Stimulated activated naive CD8-positive, alpha-beta T cell treated with anti-CD3 and anti-CD28 coated beads, Interleukin-15, Interleukin-2, amounts not matched to agents 100 ng/mL and 50 ng/mL, for 24 hours (primary cell): ENCODE measurements at regions not wholly inside any gene's neighbourhood (a gene's known extent, or its start where the extent isn't known, plus 50 kb on each side); places are given as distances from the start of the nearest gene placed in this dataset.

ENCODE experiments used
- H3K27ac Mint-ChIP-seq: one replicate; pipeline ENCODE4 v1.8.0; 2021; ENCODE audit warnings: mild to moderate bottlenecking, mixed read lengths
- H3K27me3 Mint-ChIP-seq: one replicate; pipeline ENCODE4 v1.8.0; 2021; ENCODE audit warnings: mixed read lengths
- H3K36me3 Mint-ChIP-seq: one replicate; pipeline ENCODE4 v1.8.0; 2021; ENCODE audit warnings: low read depth, mixed read lengths
- H3K4me1 Mint-ChIP-seq: one replicate; pipeline ENCODE4 v1.8.0; 2021; ENCODE audit warnings: low read depth, mixed read lengths
- H3K4me3 Mint-ChIP-seq: one replicate; pipeline ENCODE4 v1.8.0; 2021; ENCODE audit warnings: mild to moderate bottlenecking, mixed read lengths
- H3K9me3 Mint-ChIP-seq: one replicate; pipeline ENCODE4 v1.8.0; 2021; ENCODE audit warnings: mixed read lengths

DNA sequence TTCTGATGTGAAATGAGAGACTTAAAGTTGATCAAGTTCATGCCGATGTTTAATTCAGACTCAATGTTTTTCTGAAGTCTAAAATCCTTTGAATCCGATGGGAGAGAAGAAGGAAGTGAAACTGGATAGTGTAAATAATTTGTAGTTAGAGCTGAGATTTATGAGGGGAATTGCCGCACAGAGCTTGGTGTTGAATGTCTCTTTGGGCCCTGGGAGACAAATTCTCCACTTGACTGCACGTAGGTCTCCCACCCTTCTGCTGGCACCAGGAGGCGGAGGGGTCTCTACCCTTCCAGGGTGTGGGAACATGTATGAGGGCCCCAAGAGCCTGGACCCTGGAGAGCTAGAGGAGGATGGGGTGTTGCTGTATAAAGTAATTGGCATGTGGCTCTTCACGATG is 140.8 kb upstream of the SERP2 start:
- Mint-ChIP-seq H3K36me3 (no peaks in the 10 kb centered on the region), H3K9me3 (no peaks in the 10 kb centered on the region), H3K27ac (no peak overlapping the region), H3K27me3 (peaks cover 10% of the 10 kb centered on the region), H3K4me3 (no peak overlapping the region), H3K4me1 (peaks cover 11% of the 10 kb centered on the region)

DNA sequence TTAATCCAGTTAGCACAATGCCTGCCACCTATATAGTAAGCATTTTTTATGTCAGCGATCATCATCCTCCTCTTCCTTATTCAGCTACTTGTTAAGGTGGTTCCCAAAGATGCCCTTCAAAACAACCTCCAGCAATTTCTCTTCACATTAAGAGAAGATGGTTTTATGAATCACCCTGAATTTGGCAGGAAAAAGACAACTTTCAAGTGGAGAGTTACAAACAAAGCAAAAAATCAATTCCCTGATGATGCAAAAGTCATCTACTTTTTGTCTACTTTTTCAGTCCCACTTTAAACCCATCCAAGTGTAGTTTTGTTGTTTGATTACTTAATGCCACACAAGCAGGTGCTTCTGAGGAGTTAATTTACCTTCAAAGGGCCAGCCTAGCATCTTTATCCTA is 139.1 kb upstream of the SERP2 start:
- peaks cover 10% of the 10 kb centered on the region for H3K27me3 Mint-ChIP-seq
- no peak overlapping the region for H3K4me3 Mint-ChIP-seq
- no peaks in the 10 kb centered on the region for H3K9me3 Mint-ChIP-seq
- H3K27ac Mint-ChIP-seq = no peak overlapping the region
- H3K4me1 Mint-ChIP-seq = peaks cover 13% of the 10 kb centered on the region
- H3K36me3 Mint-ChIP-seq = no peaks in the 10 kb centered on the region

DNA sequence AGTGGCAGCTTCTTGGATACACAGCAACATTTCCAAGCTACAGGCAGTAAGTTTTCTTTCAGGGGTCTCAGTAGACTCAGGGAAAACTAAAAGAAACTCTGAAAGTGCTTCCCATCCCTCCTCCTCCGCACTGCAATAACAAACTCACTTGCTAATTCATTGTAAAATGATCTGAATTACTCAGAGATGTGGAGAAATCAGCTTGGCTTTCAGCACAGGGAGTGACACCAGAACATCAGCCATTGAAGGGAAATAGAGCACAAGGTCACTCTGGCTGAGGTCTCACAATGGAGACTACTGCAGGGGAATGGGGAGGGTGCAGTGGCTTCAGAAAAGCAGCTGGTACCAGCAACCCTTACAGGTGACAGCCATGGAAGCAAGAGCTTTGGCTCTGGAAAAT is 137.3 kb upstream of the SERP2 start:
- H3K36me3 Mint-ChIP-seq = no peaks in the 10 kb centered on the region
- H3K9me3 Mint-ChIP-seq = no peaks in the 10 kb centered on the region
- no peak overlapping the region for H3K4me3 Mint-ChIP-seq
- H3K4me1 Mint-ChIP-seq = peaks cover 13% of the 10 kb centered on the region
- H3K27me3 Mint-ChIP-seq = peaks cover 9% of the 10 kb centered on the region
- no peak overlapping the region for H3K27ac Mint-ChIP-seq

DNA sequence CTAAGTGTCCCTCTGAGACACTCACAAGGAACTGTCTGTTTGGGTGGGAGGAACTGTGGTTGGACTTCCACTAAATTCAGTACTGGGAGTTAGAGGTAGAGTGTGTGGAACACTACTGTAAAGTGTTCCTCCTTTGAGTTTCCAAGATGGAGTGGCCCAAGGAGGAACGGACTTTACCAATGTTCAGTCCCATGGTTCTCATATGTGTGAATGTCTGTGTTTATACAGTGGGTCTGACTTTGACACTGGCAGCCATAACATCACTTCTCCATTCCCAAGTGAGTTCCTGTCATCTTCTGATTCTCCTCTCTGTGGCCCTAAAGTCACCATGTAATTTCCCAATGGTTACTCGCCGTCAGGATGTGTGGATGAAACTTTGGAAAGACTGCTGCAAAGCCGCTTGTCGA is 136.8 kb upstream of the SERP2 start:
- H3K27ac Mint-ChIP-seq = no peak overlapping the region
- H3K4me1 Mint-ChIP-seq = peaks cover 10% of the 10 kb centered on the region
- no peaks in the 10 kb centered on the region for H3K36me3 Mint-ChIP-seq
- peaks cover 9% of the 10 kb centered on the region for H3K27me3 Mint-ChIP-seq
- H3K4me3 Mint-ChIP-seq = no peak overlapping the region
- no peaks in the 10 kb centered on the region for H3K9me3 Mint-ChIP-seq

DNA sequence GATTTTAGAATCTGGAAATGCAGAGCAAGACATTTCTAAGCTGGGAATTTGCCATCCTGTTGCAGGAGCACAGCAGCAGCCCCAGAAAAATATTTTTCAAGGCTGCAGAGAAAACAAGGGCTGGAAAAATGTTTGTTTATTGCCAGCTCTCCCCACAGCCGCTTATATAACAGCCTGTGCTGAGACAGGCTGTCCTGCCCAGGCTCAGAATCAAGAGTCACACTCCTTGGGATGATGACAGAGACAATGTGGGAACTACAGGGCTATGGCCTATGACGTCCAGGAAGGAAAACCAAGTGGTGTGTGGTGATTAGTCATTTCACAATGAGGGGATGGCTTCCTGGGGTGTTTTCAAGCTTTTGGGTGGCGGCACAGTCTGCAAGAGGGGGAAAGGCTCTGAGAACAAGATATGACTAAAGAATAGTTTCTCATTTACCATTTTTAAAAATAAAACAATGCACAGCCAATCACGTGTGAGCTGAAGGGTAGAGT is 136.3 kb upstream of the SERP2 start:
- Mint-ChIP-seq H3K4me1 (peaks cover 9% of the 10 kb centered on the region), H3K36me3 (no peaks in the 10 kb centered on the region), H3K27me3 (peaks cover 12% of the 10 kb centered on the region), H3K27ac (no peak overlapping the region), H3K9me3 (no peaks in the 10 kb centered on the region), H3K4me3 (no peak overlapping the region)

DNA sequence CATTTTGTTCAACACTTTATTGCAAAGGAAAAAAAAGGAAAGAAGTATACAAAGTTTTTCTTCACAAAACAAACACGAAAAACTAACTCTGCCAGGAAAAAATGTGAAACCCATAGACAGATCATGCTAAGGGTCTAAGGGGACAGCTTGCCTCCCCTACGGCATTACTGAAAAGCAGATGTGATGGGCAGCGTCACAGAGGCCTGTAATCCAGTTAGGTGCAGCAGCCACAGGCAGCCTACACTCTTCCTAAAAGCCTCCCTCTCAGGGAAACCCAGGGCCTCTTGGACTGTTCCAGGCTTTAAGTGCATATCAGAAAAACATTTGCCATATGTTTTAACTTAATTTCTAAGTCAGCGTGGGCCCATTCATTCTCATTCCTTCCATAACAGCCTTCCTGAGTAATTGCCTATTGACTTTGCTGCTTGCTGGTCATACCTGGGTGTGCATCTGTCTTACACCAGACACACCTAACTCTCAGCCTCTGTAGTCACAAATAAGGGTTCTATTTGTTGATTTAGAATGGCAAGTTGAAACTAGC is 135.7 kb upstream of the SERP2 start:
- Mint-ChIP-seq H3K4me3 (no peak overlapping the region), H3K4me1 (peaks cover 13% of the 10 kb centered on the region), H3K36me3 (no peaks in the 10 kb centered on the region), H3K27me3 (peaks cover 16% of the 10 kb centered on the region), H3K9me3 (no peaks in the 10 kb centered on the region), H3K27ac (no peak overlapping the region)

DNA sequence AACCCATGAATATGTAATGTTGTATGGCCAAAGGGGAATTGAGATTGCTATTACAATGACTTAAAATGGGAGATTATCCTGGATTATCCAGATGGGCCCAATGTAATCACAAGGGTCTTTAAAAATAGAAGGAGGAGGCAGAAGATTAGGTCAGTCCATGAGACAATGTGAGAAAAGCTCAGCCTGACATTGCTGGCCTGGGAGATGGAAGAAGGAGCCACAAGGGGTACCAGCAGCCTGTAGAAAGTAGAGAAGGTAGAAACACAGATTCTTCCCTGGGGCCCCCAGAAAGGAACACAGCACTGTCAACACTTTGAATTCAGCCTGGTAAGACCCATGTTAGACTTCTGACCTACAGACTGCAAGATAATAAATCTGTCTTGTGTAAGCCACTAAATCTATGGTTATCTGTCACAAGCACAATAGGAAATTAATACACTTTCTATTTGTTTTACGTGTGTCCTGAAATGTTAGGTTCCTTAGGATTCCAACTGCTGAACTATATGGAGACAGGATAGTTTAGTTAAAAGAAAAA is 132.9 kb upstream of the SERP2 start:
- Mint-ChIP-seq H3K27me3 (peaks cover 16% of the 10 kb centered on the region), H3K4me3 (no peak overlapping the region), H3K36me3 (no peaks in the 10 kb centered on the region), H3K27ac (no peak overlapping the region), H3K9me3 (no peaks in the 10 kb centered on the region), H3K4me1 (peaks cover 19% of the 10 kb centered on the region)

DNA sequence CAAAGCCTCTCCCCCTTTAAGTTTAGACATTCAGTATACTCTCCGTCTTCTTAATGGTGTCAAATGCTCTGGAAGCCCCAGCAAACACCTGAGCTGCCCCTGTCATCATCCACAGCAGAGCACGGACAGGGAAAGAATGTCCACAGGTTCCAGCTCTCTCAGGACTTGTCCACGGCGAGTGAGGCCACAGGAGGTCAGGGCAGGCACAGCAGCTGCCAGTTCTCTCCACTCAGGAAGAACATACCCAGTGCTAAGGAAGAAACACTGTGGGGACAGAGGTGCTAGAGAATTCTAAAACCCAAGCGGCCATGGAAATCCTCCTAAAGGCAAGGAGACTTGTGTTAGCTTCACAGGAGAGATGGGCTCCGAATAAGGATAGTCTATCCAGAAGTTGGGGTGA is 132.0 kb upstream of the SERP2 start:
- Mint-ChIP-seq H3K36me3 (no peaks in the 10 kb centered on the region), H3K9me3 (no peaks in the 10 kb centered on the region), H3K4me3 (no peak overlapping the region), H3K27me3 (peaks cover 10% of the 10 kb centered on the region), H3K4me1 (peaks cover 19% of the 10 kb centered on the region), H3K27ac (no peak overlapping the region)

DNA sequence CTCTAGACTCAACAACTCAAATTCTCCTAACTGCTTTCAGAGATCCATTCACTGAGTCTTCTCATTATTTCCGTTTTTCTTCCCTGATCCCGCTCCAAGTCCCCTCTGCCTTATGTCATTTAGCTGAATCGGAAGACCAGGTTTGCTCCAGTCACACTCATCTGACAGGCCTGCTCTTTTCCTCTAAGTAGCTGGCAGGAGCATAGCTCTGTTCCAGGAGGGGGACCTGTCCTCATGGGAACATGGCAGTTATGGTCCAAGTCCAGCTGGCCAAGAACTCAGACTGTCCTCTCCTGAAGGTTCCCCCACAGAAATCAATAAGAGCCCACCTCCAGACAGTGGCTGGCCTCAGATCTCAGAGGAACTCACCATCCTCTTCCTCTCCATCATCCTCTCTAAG is 130.9 kb upstream of the SERP2 start:
- H3K27me3 Mint-ChIP-seq = peaks cover 10% of the 10 kb centered on the region
- peaks cover 12% of the 10 kb centered on the region for H3K4me1 Mint-ChIP-seq

DNA sequence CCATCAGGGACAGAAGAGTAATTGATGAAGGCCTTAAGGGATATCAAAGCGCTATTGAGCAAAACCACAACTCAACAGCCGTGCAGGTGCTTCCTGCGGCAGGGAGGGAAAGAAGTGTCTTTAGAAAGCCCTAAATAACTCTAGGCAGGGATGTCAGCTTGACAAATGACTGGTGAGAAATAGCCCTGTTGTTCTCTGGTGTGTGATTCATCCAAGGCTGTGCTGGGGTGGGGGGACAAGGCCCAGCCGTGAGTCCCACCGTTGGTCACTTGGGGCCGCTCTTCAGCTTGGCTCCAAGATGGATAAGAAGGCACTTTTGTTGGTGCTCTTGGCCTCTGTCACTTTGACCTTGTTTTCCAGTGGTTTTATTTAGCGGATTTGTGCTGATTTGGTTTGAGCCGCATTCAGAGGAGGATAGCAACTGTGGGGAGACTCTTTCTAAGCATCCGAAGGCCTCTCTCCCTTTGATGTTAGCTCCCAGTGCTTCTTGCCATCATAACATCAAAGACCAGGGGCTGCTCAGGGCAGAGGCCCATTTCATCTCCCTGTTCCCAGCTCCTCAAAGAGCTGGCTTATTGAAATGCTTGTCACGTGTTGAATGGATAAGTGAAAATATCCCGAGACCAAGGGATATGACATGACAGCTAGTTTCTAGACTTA is 130.3 kb upstream of the SERP2 start:
- no peak overlapping the region for H3K27ac Mint-ChIP-seq
- peaks cover 10% of the 10 kb centered on the region for H3K27me3 Mint-ChIP-seq
- no peak overlapping the region for H3K4me3 Mint-ChIP-seq
- H3K9me3 Mint-ChIP-seq = no peaks in the 10 kb centered on the region
- H3K4me1 Mint-ChIP-seq = peaks cover 10% of the 10 kb centered on the region
- H3K36me3 Mint-ChIP-seq = no peaks in the 10 kb centered on the region

More for the DNA sequence above, 130.9 kb upstream of the SERP2 start:
- no peaks in the 10 kb centered on the region for H3K36me3 Mint-ChIP-seq
- no peak overlapping the region for H3K27ac Mint-ChIP-seq
- no peak overlapping the region for H3K4me3 Mint-ChIP-seq
- H3K9me3 Mint-ChIP-seq = no peaks in the 10 kb centered on the region

DNA sequence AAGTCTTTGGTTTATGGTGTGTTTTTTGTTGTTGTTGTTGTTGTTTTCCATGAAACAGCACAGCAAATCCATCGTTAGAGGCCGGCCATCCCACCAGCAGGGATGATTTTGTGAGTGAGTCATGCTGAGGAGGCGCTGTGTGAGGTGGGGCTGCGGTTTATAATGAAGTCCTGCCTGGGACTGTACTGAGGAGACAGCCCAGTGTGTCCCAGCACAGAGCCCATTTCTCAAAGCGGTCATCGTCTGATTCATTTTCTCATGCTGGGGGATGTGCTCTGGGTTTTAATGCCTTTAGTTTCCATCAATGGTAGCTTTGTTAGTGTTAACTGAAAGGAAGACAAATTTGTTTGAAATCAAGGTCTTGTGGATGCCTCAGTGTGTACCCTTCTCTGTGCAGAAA is 129.3 kb upstream of the SERP2 start:
- Mint-ChIP-seq H3K27ac (no peak overlapping the region), H3K9me3 (no peaks in the 10 kb centered on the region), H3K4me1 (peaks cover 10% of the 10 kb centered on the region), H3K4me3 (no peak overlapping the region), H3K36me3 (no peaks in the 10 kb centered on the region), H3K27me3 (peaks cover 10% of the 10 kb centered on the region)

DNA sequence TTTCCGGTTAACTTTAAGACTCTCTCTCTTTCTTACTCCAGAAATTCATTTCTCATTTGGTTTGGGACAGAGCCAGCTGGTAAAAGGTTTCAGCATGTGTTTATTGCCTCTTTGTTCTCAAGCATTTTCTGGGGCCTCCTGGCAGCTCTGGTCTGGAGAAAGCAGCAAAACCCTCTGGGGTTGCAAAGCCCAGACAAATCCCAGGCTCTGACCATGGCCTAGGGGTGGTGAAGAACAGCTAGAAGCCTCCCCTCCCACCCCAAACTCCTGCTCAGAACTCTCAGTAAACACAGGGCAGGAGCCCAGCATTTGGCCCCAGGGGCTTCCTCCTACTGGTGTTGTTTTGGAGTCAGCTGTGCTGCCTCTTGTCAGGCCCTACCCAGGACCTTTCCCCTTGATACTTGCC is 124.2 kb upstream of the SERP2 start:
- H3K4me1 Mint-ChIP-seq = no peaks in the 10 kb centered on the region
- H3K9me3 Mint-ChIP-seq = no peaks in the 10 kb centered on the region
- H3K27me3 Mint-ChIP-seq = no peaks in the 10 kb centered on the region
- H3K36me3 Mint-ChIP-seq = no peaks in the 10 kb centered on the region
- no peak overlapping the region for H3K4me3 Mint-ChIP-seq
- no peak overlapping the region for H3K27ac Mint-ChIP-seq

DNA sequence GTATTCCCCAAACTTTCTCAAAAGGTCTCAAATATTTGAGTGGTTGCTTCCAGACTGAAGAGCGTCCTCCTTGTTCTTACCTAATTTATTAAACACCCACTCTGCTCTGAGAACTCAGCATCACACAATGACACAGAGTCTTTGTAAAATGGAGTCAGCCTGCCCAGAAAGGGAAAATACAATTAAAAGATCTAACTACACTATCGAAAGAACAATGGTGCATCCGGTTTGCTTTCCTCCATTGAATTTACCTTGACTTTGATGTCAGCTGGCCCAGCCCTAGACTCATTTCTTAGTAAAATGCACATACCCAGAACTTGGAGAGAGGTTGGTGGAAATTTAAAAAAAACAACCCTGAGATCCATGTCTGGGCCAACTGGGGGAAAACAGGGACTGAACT is 120.7 kb upstream of the SERP2 start:
- H3K4me3 Mint-ChIP-seq = no peak overlapping the region
- no peaks in the 10 kb centered on the region for H3K27me3 Mint-ChIP-seq
- no peaks in the 10 kb centered on the region for H3K4me1 Mint-ChIP-seq
- no peak overlapping the region for H3K27ac Mint-ChIP-seq
- H3K9me3 Mint-ChIP-seq = no peaks in the 10 kb centered on the region
- no peaks in the 10 kb centered on the region for H3K36me3 Mint-ChIP-seq

DNA sequence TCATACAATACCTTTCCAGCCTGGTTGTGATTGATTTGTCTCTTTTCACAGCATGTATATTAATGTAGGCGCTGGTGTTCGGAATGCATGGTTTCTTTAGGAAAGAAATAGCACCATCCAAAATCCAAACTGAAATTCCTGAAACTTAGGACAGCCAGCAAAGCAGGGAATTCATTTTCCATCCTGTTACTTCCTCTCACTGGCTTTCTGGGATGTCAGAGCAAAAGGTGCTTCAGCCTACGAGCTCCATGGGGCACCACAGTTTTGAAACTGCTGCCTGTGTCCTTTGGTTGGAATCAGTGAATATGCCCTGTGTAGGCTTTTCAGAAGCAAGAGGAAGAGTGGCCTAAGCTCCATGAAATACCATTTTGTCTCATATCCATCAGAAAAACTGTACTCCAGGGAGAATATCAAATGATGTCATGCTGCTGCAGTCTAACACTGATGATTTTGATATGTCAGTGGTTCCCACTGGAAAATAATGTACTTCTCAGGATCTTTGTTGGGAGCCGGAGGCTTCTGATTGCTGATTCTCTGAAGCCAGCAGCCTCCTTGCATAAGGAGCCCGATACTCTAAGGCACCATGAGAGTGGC is 117.8 kb upstream of the SERP2 start:
- Mint-ChIP-seq H3K27me3 (no peaks in the 10 kb centered on the region), H3K9me3 (no peaks in the 10 kb centered on the region), H3K4me1 (peaks cover 26% of the 10 kb centered on the region), H3K36me3 (no peaks in the 10 kb centered on the region), H3K4me3 (no peak overlapping the region), H3K27ac (no peak overlapping the region)

DNA sequence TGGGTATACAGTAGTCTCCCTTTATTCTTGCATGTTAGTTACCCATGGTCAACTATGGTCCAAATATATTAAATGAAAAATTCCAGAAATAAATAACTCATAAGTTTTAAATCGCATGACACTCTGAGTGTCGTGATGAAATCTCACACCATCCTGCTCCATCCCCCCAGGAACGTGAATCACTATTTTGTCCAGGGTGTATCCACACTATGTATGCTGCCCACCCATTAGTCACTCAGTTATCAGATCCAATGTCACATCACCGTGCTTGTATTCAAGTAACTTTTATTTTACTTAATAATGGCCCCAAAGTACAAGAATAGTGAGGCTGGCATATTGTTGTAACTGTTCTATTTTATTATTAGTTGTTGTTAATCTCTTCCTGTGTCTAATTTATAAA is 115.8 kb upstream of the SERP2 start:
- Mint-ChIP-seq H3K36me3 (no peaks in the 10 kb centered on the region), H3K27me3 (no peaks in the 10 kb centered on the region), H3K4me1 (peaks cover 28% of the 10 kb centered on the region), H3K27ac (no peak overlapping the region), H3K4me3 (no peak overlapping the region), H3K9me3 (no peaks in the 10 kb centered on the region)
